ENCODE measurements at regions not wholly inside any gene's neighbourhood (a gene's known extent, or its start where the extent isn't known, plus 50 kb on each side); places are given as distances from the start of the nearest gene placed in this dataset.

- Histone ChIP-seq H4K20me1 (replicated peaks; ENCODE audit: control insufficient read depth, extremely low read depth, insufficient read depth, low read length) (no peaks in the 10 kb centered on the region), H3K4me2 (ENCODE audit: insufficient read depth, low read length) (no peak overlapping the region), H3K4me3 (replicated peaks in 1 of 3; ENCODE audit: insufficient read depth in 1 of 3, low read depth in 1 of 3, low read length in 3 of 3) (no peak overlapping the region), H2AFZ (ENCODE audit: low read depth, low read length) (no peak overlapping the region), H3K79me2 (ENCODE audit: control insufficient read depth, insufficient read depth, low read length) (no peaks in the 10 kb centered on the region), H3K9ac (replicated peaks; ENCODE audit: extremely low read depth, insufficient read depth, low read length) (no peak overlapping the region), H3K27ac (ENCODE audit: insufficient read depth, low read depth, low read length) (no peak overlapping the region), H3K36me3 (ENCODE audit: control insufficient read depth in 2 of 2, extremely low read depth in 1 of 2, insufficient read depth in 2 of 2, low read length in 2 of 2) (no peaks in the 10 kb centered on the region), H3K9me1 (replicated peaks; ENCODE audit: control insufficient read depth, extremely low read depth, insufficient read depth, low read length) (no peaks in the 10 kb centered on the region), H3K27me3 (ENCODE audit: control insufficient read depth in 2 of 2, insufficient read depth in 2 of 2, low read length in 2 of 2) (no peaks in the 10 kb centered on the region), H3K4me1 (ENCODE audit: control insufficient read depth, extremely low read depth, insufficient read depth, low read length) (no peaks in the 10 kb centered on the region), H3K9me3 (replicated peaks; ENCODE audit: control insufficient read depth, insufficient read depth, low read length) (no peaks in the 10 kb centered on the region)
- intact Hi-C loops (cut with micrococcal nuclease) (no loop called here), dilution Hi-C loops (cut with MboI; ENCODE audit: extremely low pct_ligation_motif_present, low sequenced_read_pairs) (no loop called here)
- DNase-seq (ENCODE audit: low read depth, low spot score) (no peak), FAIRE-seq (no peak)
- CTCF ChIA-PET, result no interaction called here
- TF ChIP-seq MAX (IDR thresholded peaks at IDR 0.05; ENCODE audit: insufficient read depth, insufficient read length) (no peak), MYC (IDR thresholded peaks at IDR 0.05; ENCODE audit: low read depth, low read length) (no peak), FOS (IDR thresholded peaks at IDR 0.05; ENCODE audit: borderline replicate concordance, insufficient read depth, low read length) (no peak), CTCF (IDR thresholded peaks at IDR 0.05; ENCODE audit: extremely low read depth in 1 of 2, insufficient read depth in 1 of 2, low read depth in 1 of 2, low read length in 2 of 2) (no peak), JUN (IDR thresholded peaks at IDR 0.05; ENCODE audit: borderline replicate concordance, insufficient read depth, insufficient read length, low read depth) (no peak), GATA2 (IDR thresholded peaks at IDR 0.05; ENCODE audit: insufficient read depth, insufficient read length, low read depth, low read length) (no peak), EZH2 (IDR thresholded peaks at IDR 0.05; ENCODE audit: borderline replicate concordance, low read depth, low read length, severe bottlenecking) (no peak), POLR2AphosphoS5 (IDR thresholded peaks at IDR 0.05; ENCODE audit: insufficient read depth, low read depth, low read length) (no peak)
- no TSS peak for BruUV-seq (replicated peaks)
- POLR2A ChIA-PET, result no interaction called here
Observed at GRCh38 chr3:78268716-78269668, 1229.1 kb downstream of the ROBO2 start.

Measured in endothelial cell of umbilical vein (primary cell).